Fibroblast of pulmonary artery (primary cell): ENCODE measurements at regions not wholly inside any gene's neighbourhood (a gene's known extent, or its start where the extent isn't known, plus 50 kb on each side); places are given as distances from the start of the nearest gene placed in this dataset.

Experiments
- DNase-seq: peaks from one replicate; pipeline ENCODE4 v3.0.0-alpha.2; 2010; ENCODE audit warnings: low read depth
- H3K4me3 ChIP-seq: replicated peaks from 2 replicates; pipeline ENCODE4 v1.5.1; 2011; ENCODE audit warnings: low read depth, mild to moderate bottlenecking, control low read depth, low read length, moderate library complexity
- TF ChIP-seq, protein P1 (sequence below): IDR thresholded peaks from 2 replicates; pipeline ENCODE4 v1.5.1; 2011; ENCODE audit warnings: mild to moderate bottlenecking, control low read depth, low read length, inconsistent platforms; ENCODE audit errors: missing control alignments

DNA sequence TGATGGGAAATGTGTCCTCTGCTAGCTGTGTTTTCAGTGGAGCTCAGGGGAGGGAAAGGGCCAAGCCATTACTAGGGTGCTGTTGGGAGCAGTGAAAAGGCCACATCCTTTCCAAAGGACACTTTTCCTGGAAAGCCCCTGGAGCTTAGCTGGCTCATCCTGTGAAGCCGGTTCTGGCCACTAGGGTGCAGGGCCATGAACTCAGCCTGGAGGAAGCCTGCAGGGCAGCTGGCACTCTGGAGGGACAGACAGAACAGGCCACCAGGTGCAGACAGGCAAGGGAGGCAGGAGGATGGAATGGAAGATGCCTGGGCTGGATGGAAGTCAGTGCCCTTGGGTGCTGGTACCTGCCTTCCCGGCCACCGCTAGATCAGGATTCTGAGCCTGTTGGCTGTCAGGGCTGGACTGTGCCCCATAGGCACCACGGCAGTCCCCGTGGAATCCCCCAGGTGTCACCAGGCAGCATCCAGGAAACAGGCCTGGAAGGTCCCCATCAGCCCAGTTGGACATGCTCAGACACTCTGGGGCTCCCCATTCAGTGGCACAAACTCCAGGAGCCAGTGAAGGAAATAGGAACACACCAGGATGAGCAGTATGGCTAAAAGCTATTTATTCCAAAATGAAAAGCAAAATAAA lies 76.2 kb upstream of the C2CD4B start:
- TF ChIP-seq, protein P1, sequence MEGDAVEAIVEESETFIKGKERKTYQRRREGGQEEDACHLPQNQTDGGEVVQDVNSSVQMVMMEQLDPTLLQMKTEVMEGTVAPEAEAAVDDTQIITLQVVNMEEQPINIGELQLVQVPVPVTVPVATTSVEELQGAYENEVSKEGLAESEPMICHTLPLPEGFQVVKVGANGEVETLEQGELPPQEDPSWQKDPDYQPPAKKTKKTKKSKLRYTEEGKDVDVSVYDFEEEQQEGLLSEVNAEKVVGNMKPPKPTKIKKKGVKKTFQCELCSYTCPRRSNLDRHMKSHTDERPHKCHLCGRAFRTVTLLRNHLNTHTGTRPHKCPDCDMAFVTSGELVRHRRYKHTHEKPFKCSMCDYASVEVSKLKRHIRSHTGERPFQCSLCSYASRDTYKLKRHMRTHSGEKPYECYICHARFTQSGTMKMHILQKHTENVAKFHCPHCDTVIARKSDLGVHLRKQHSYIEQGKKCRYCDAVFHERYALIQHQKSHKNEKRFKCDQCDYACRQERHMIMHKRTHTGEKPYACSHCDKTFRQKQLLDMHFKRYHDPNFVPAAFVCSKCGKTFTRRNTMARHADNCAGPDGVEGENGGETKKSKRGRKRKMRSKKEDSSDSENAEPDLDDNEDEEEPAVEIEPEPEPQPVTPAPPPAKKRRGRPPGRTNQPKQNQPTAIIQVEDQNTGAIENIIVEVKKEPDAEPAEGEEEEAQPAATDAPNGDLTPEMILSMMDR = peak; percentile 39

DNA sequence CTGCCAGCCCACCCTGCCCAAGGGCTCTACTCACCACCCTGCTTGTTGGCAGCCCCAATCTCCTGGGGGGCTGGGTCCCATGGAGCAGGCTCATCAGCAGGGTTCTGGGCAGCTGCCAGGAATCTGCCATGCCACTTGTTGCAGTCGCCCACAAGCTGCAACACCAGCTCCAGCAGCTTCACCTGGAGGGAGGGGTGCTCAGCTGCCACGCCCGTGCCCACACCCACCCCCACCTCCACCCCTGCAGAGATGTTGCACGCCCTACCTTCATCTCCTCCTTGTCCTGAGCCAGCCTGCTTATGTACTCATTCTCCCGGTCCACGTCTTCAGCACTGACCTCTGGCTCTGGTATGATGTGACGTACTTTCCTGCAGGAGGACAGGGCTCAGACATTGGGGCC lies 77.9 kb upstream of the C2CD4B start:
- TF ChIP-seq, protein P1 = no peak
- no peak for DNase-seq
- no peak overlapping the region for H3K4me3 ChIP-seq

More for the DNA sequence above, 76.2 kb upstream of the C2CD4B start:
- no peak overlapping the region for H3K4me3 ChIP-seq
- DNase-seq = no peak

GRCh38 chr15:62244762-62245161 lies 79.7 kb upstream of the C2CD4B start:
- no peak overlapping the region for H3K4me3 ChIP-seq
- TF ChIP-seq, protein P1 = no peak
- no peak for DNase-seq

GRCh38 chr15:62248277-62248984 lies 83.3 kb upstream of the C2CD4B start:
- no peak for DNase-seq
- TF ChIP-seq, protein P1 = no peak
- H3K4me3 ChIP-seq = no peak overlapping the region

- TF ChIP-seq, protein P1 = no peak
- no peak overlapping the region for H3K4me3 ChIP-seq
- DNase-seq = no peak
Measured at GRCh38 chr15:62249501-62249900, 84.4 kb upstream of the C2CD4B start.

- TF ChIP-seq, protein P1 = no peak
- no peak overlapping the region for H3K4me3 ChIP-seq
- DNase-seq = no peak
Measured at GRCh38 chr15:62250186-62250585, 85.1 kb upstream of the C2CD4B start.
